GM12872 (cell line): ENCODE measurements at regions not wholly inside any gene's neighbourhood (a gene's known extent, or its start where the extent isn't known, plus 50 kb on each side); places are given as distances from the start of the nearest gene placed in this dataset.

ENCODE experiments used
- TF ChIP-seq, protein P1 (sequence below): IDR thresholded peaks from 3 replicates; pipeline ENCODE4 v1.5.1; 2011; ENCODE audit warnings: low read depth, mild to moderate bottlenecking, low read length, moderate library complexity; ENCODE audit not compliant: insufficient read depth

DNA sequence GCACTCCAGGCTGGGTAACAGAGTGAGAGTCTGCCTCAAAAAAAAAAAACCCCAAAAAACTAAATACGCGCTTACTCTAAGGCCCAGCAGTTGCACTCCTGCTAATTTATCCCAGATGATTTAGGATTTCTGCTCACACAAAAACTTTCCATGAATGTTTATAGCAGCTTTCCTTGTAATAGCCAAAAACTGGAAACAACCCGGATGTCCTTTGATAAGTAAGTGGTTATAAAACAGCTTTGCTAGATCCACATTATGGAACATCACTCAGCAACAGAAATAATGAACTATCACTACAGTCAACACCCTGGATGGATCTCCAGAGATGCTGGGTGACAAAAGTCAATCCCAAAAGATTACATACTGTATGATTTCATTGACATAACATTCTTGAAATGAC is 220.4 kb upstream of the JARID2 start:
- TF ChIP-seq, protein P1, sequence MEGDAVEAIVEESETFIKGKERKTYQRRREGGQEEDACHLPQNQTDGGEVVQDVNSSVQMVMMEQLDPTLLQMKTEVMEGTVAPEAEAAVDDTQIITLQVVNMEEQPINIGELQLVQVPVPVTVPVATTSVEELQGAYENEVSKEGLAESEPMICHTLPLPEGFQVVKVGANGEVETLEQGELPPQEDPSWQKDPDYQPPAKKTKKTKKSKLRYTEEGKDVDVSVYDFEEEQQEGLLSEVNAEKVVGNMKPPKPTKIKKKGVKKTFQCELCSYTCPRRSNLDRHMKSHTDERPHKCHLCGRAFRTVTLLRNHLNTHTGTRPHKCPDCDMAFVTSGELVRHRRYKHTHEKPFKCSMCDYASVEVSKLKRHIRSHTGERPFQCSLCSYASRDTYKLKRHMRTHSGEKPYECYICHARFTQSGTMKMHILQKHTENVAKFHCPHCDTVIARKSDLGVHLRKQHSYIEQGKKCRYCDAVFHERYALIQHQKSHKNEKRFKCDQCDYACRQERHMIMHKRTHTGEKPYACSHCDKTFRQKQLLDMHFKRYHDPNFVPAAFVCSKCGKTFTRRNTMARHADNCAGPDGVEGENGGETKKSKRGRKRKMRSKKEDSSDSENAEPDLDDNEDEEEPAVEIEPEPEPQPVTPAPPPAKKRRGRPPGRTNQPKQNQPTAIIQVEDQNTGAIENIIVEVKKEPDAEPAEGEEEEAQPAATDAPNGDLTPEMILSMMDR = no peak

DNA sequence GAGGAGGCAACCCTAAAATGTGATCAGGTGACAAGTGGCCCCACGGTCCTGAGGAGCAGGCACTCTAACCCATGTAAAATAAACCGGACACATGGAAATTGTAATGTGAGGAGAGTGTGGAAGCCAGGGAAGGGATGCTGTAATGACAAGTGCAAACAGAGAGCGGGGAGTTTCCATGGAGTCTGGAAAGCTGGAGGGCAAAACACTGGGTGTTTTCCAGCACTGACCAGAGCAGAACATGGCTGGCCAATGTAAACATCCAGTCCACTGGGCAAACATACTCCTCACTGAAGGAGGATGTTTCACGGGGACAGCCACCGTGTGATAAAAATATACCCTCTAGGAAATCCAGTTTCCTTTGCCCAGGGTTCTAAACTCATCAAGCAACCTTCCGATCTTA is 219.0 kb upstream of the JARID2 start:
- TF ChIP-seq, protein P1 = no peak

DNA sequence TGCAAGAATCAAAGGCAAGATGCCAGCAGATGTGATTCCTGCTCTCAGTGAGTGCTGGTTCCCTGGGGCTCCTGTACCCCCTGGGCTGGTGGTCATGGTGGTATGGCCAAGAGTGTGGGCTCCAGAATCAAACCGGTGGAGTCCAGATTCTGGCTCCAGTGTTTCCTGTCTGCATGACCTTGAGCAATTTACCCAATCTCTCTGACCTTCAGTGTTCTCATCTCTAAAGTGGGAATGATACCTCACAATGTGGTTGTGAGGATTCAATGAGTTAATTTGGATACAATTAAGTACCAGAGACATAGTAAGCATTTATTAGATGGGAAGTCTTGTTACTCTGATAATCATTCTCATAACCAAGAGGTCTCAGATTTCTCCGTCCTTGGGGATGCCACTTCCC is 218.4 kb upstream of the JARID2 start:
- TF ChIP-seq, protein P1 = no peak

DNA sequence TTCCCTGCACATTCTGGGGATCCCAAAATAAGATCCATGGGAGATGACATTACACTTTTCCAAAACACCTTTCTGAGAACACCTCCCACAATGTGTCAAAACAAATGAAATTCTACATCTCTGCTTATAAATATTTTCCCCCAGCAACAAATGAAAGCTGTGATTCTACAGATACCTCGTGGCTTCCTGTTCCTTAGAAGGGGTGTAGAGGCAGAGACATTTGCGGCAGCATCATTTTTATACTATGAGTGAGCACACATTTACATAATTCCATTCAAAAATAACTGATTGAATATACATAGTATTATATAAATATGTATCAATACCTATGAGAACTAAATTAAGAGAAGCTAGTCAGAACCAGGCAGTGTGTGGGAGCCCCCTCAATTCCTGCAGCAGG is 213.9 kb upstream of the JARID2 start:
- TF ChIP-seq, protein P1 = no peak

DNA sequence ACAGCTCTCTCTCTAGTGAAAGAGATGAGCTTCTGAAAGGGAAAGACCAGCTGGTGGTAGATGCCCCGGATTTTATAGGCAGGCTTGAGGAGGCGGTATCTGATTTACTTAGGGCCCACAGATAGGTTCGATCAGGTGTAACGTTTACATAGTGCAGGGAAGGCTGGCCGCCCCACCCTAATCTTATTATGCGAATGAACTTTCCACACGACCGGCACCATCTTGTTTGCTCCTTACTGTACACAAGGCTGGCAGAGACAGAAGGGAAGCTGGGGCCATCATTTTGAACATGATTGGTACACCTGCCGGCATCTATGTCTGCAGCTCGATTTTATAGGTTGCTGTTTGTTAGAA is 212.0 kb upstream of the JARID2 start:
- TF ChIP-seq, protein P1 = no peak

DNA sequence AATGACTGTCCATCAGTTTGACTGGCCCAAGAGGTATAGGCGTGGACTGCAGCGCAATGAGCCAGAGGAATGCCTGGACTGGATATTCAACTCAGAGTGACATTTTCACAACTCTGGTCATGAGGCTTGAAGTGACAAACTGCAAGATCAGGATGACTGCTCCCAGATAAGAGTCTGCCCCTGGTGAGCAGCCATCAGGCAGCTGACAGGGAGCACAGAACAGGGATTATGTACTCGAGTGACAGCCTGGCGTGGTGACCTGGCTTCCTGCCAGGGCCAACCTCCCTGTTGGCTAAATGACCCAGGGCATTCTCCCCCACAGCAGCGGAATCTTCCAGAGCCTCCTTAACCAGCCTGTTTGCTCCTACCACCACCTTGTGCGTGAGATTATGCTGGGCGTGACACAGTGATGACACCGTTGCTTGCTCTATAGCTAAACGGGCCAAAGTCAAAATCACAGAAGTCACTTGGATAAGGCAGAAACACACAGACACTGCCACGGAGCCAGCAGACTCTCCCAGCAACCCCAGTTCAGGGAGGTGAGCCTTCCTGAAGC is 209.1 kb upstream of the JARID2 start:
- TF ChIP-seq, protein P1 = no peak

DNA sequence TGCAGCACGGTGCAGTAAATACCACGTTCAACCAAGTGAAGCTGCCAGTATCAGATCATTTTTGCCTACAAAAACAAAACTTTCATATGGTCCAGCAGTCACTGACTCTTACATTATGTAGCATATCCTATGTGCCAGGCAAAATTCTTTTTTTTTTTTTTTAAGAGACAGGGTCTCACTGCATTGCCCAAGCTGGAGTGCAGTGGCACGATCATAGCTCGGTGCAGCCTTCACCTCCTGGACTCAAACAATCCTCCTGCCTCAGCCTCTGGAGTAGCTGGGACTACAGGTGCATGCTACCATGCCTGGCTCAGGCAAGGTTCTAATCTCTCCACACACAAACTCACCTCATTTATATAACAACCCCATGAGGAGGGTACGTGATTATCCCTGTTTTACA is 208.6 kb upstream of the JARID2 start:
- TF ChIP-seq, protein P1 = no peak
